Non-pigmented ciliary epithelial cell (primary cell): ENCODE measurements at regions not wholly inside any gene's neighbourhood (a gene's known extent, or its start where the extent isn't known, plus 50 kb on each side); places are given as distances from the start of the nearest gene placed in this dataset.

Source experiments
- DNase-seq: peaks from one replicate; pipeline ENCODE4 v3.0.0-alpha.2; 2010; ENCODE audit warnings: low read depth

- no peak for DNase-seq
Observed at GRCh38 chr17:71334048-71334751, 786.6 kb upstream of the SOX9 start.

- no peak for DNase-seq
Observed at GRCh38 chr17:71335212-71335611, 785.6 kb upstream of the SOX9 start.

- DNase-seq = no peak
Observed at GRCh38 chr17:71337938-71338337, 782.9 kb upstream of the SOX9 start.

- DNase-seq = no peak
Observed at GRCh38 chr17:71338396-71338795, 782.4 kb upstream of the SOX9 start.

GRCh38 chr17:71339206-71339605 lies 781.6 kb upstream of the SOX9 start:
- DNase-seq = no peak

GRCh38 chr17:71342737-71343136 lies 778.1 kb upstream of the SOX9 start:
- DNase-seq = no peak

- no peak for DNase-seq
Observed at GRCh38 chr17:71349908-71350600, 770.8 kb upstream of the SOX9 start.

GRCh38 chr17:71360301-71360700 lies 760.5 kb upstream of the SOX9 start:
- DNase-seq = no peak

GRCh38 chr17:71361656-71362450 lies 759.0 kb upstream of the SOX9 start:
- no peak for DNase-seq

GRCh38 chr17:71363661-71364060 lies 757.2 kb upstream of the SOX9 start:
- no peak for DNase-seq

- DNase-seq = no peak
Observed at GRCh38 chr17:71371809-71372208, 749.0 kb upstream of the SOX9 start.

GRCh38 chr17:71375948-71376347 lies 744.9 kb upstream of the SOX9 start:
- DNase-seq = no peak

GRCh38 chr17:71376933-71377332 lies 743.9 kb upstream of the SOX9 start:
- no peak for DNase-seq

- no peak for DNase-seq
Observed at GRCh38 chr17:71378036-71378435, 742.8 kb upstream of the SOX9 start.

GRCh38 chr17:71378741-71379140 lies 742.1 kb upstream of the SOX9 start:
- DNase-seq = no peak

- no peak for DNase-seq
Observed at GRCh38 chr17:71379512-71379911, 741.3 kb upstream of the SOX9 start.

GRCh38 chr17:71380535-71380934 lies 740.3 kb upstream of the SOX9 start:
- no peak for DNase-seq

GRCh38 chr17:71380936-71381335 lies 739.9 kb upstream of the SOX9 start:
- no peak for DNase-seq

GRCh38 chr17:71383091-71383490 lies 737.7 kb upstream of the SOX9 start:
- no peak for DNase-seq

GRCh38 chr17:71387456-71387855 lies 733.4 kb upstream of the SOX9 start:
- DNase-seq = no peak

- DNase-seq = no peak
Observed at GRCh38 chr17:71392715-71393567, 727.9 kb upstream of the SOX9 start.

- DNase-seq = no peak
Observed at GRCh38 chr17:71395901-71396300, 724.9 kb upstream of the SOX9 start.
